Esophagus (tissue), 2 donors: ENCODE measurements at regions not wholly inside any gene's neighbourhood (a gene's known extent, or its start where the extent isn't known, plus 50 kb on each side); places are given as distances from the start of the nearest gene placed in this dataset.
"Not testable (repeated sequence)": the region's sequence is repeated elsewhere in the genome, so short reads cannot be mapped to it uniquely, and the experiment has no call there.

Experiments used
- H3K27ac ChIP-seq, 2 donors: one replicate each; pipeline ENCODE4 v1.5.1; 2013; ENCODE audit warnings: low read depth in 2 of 2, mild to moderate bottlenecking in 2 of 2, inconsistent platforms in 1 of 2, low read length in 1 of 2, moderate library complexity in 1 of 2
- H3K27me3 ChIP-seq, 2 donors: one replicate each; pipeline ENCODE4 v1.6.1; 2013; ENCODE audit warnings: low read length in 2 of 2, control low read depth in 1 of 2, mild to moderate bottlenecking in 1 of 2; ENCODE audit not compliant: insufficient read depth in 2 of 2, control insufficient read depth in 1 of 2
- H3K36me3 ChIP-seq, 2 donors: one replicate each; pipeline ENCODE4 v1.6.1; 2013; ENCODE audit warnings: low read length in 1 of 2; ENCODE audit not compliant: control insufficient read depth in 2 of 2, insufficient read depth in 2 of 2
- H3K4me1 ChIP-seq, 2 donors: one replicate each; pipeline ENCODE4 v1.6.1; 2013; ENCODE audit warnings: low read length in 1 of 2; ENCODE audit not compliant: control insufficient read depth in 2 of 2, insufficient read depth in 2 of 2
- H3K4me3 ChIP-seq, 2 donors: one replicate each; pipeline ENCODE4 v1.5.1; 2013; ENCODE audit warnings: low read length in 2 of 2, mild to moderate bottlenecking in 2 of 2, low read depth in 1 of 2, moderate library complexity in 1 of 2
- H3K9me3 ChIP-seq, 2 donors: one replicate each; pipeline ENCODE4 v1.6.1; 2013; ENCODE audit warnings: mild to moderate bottlenecking in 2 of 2, low read depth in 1 of 2, low read length in 1 of 2, moderate library complexity in 1 of 2; ENCODE audit not compliant: control insufficient read depth in 2 of 2, insufficient read depth in 1 of 2
- WGBS, 2 donors: extraction: QIAGEN DNeasy Blood & Tissue Kit; methylation state at CpG; one replicate each; pipeline ENCODE4 v1.1.7; 2013; 5-methylcytosine and 5-hydroxymethylcytosine counted together
- donor health status: healthy with polysubstance abuse.
- donor health status: Bipolar disorder and iron deficiency.

DNA sequence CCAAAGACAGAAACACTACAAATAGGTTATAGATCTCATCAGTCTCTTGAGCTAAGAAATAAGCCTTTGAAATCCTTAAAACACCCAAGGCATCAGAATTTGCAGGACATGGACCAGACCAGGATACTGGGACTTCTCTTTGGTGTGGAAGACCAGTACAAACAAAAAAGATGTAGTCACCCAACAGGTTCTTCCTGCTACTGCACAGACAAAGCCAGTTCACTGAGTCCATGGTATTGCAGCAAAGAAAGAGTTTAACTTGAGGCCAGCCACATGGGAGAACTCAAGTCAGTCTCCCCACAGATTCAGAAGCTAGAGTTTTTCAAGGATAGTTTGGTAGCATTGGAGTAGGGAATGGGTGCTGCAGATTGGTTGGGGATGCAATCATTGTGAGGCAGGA, 169.6 kb upstream of the NDUFV2 start:
- Histone ChIP-seq H3K36me3 (no peaks in the 10 kb centered on the region), H3K27me3 (no peaks in the 10 kb centered on the region), H3K27ac (no peak overlapping the region), H3K9me3 (peaks cover 0 to 8% of the 10 kb centered on the region in 2 donors), H3K4me3 (no peak overlapping the region), H3K4me1 (no peaks in the 10 kb centered on the region)

- H3K36me3 ChIP-seq = no peaks in the 10 kb centered on the region
- H3K4me1 ChIP-seq = no peaks in the 10 kb centered on the region
- WGBS, 2 donors = 24 to 44% methylated on average over 1 of the region's 1 CpG
- no peak overlapping the region for H3K4me3 ChIP-seq
- H3K27me3 ChIP-seq = no peaks in the 10 kb centered on the region
- H3K9me3 ChIP-seq = peaks cover 0 to 6% of the 10 kb centered on the region in 2 donors
- no peak overlapping the region for H3K27ac ChIP-seq
These were observed 168.7 kb upstream of the NDUFV2 start for GRCh38 chr18:8933714-8934284.

DNA sequence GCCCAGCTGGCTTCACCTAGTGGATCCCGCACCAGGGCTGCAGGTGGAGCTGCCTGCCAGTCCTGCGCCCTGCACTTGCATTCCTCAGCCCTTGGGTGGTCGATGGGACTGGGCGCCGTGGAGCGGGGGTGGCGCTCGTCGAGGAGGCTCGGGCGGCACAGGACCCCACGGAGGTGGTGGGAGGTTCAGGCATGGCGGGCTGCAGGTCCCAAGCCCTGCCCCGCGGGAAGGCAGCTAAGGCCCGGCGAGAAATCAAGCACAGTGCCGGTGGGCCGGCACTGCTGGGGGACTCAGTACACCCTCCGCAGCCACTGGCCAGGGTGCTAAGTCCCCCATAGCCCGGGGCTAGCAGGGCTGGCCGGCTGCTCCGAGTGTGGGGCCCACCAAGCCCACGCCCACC, 167.2 kb upstream of the NDUFV2 start:
- not testable (repeated sequence) for H3K27ac ChIP-seq, H3K4me1 ChIP-seq, H3K27me3 ChIP-seq, H3K4me3 ChIP-seq, H3K36me3 ChIP-seq, H3K9me3 ChIP-seq
- 92 to 96% methylated on average over 17 to 24 of the region's 24 CpGs for WGBS, 2 donors

GRCh38 chr18:8936619-8937018, 165.9 kb upstream of the NDUFV2 start:
- Histone ChIP-seq H3K9me3 (no peaks in the 10 kb centered on the region), H3K4me1 (no peaks in the 10 kb centered on the region)
- 87 to 88% methylated on average over 3 of the region's 3 CpGs for WGBS, 2 donors

DNA sequence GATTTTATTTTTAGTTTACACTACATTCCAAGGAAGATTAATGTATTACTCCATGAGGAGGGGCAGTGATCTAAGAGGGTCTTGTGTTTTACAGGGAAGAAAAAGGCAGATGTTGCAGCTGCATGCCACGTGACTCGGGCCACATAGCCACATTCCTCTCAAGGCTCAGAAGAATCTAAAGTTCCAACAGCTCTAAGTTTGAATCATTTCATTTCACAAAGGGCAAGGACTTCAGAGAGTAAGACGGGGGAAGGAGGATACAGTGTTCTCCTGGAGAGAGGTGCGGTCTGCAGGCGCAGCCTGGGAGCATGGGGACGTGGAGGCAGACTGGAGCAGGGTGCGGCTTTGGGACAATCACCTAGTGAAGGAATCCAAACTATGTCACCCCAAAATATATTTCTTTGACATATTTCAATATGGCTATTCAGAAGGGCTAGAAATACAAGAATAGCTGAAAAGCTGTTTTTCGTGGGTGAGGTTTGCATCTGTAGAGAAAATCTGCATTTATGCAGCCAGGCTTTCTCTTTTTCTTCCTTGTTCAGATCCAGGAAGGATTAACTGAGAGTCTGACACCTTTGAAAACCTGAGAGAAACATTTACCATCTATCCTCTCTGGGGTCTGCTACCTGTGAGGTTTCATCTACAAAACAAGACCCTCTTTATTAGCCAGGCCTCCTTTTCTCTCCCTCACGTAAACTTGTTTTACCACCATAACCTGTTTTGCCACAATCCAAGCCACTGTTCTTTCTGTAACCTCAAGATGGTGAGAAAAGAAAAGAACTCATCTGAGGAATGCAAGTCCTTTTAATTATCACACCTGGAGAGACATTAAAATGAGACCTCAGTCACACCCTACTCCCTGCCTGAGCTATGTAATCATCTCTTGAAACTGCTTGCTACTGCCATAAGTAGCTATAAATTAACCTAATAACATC, 165.1 kb upstream of the NDUFV2 start:
- whole genome bisulfite sequencing, 2 donors = 76% methylated on average over 9 of the region's 9 CpGs
- no peaks in the 10 kb centered on the region for H3K36me3 ChIP-seq
- no peak overlapping the region for H3K27ac ChIP-seq
- no peak overlapping the region for H3K4me3 ChIP-seq
- no peaks in the 10 kb centered on the region for H3K27me3 ChIP-seq
- no peaks in the 10 kb centered on the region for H3K9me3 ChIP-seq
- H3K4me1 ChIP-seq = no peaks in the 10 kb centered on the region

More at GRCh38 chr18:8936619-8937018, 165.9 kb upstream of the NDUFV2 start:
- Histone ChIP-seq H3K4me3 (no peak overlapping the region), H3K27me3 (no peaks in the 10 kb centered on the region), H3K36me3 (no peaks in the 10 kb centered on the region), H3K27ac (no peak overlapping the region)

DNA sequence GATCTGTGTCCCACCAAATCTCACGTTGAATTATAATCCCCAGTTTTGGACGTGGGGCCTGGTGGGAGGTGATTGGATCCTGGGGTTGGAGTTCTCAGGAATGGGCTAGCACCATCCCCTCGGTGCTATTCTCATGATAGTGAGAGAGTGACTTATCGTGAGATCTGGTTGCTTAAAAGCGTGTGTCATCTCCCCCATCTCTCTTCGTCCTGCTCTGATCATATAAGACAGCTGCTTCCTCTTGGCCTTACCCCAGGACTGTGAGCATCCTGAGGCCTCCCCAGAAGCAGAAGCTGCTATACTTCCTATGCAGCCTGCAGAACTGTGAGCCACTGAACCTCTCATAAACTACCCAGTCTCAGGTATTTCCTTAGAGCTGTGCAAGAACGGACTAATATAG, 163.7 kb upstream of the NDUFV2 start:
- Histone ChIP-seq H3K4me1 (no peaks in the 10 kb centered on the region), H3K4me3 (no peak overlapping the region), H3K27me3 (no peaks in the 10 kb centered on the region), H3K27ac (no peak overlapping the region), H3K36me3 (no peaks in the 10 kb centered on the region), H3K9me3 (no peaks in the 10 kb centered on the region)
- 75 to 77% methylated on average over 7 of the region's 7 CpGs for WGBS, 2 donors

- H3K27ac ChIP-seq = no peak overlapping the region
- H3K27me3 ChIP-seq = no peaks in the 10 kb centered on the region
- no peaks in the 10 kb centered on the region for H3K9me3 ChIP-seq
- H3K4me3 ChIP-seq = no peak overlapping the region
- H3K36me3 ChIP-seq = no peaks in the 10 kb centered on the region
- H3K4me1 ChIP-seq = no peaks in the 10 kb centered on the region
- WGBS, 2 donors = 68 to 72% methylated on average over 6 of the region's 6 CpGs
These were observed 160.2 kb upstream of the NDUFV2 start for GRCh38 chr18:8942021-8942908.

- WGBS, 2 donors = 91 to 93% methylated on average over 15 of the region's 15 CpGs
- no peak overlapping the region for H3K4me3 ChIP-seq
- no peaks in the 10 kb centered on the region for H3K36me3 ChIP-seq
- H3K9me3 ChIP-seq = no peaks in the 10 kb centered on the region
- no peaks in the 10 kb centered on the region for H3K27me3 ChIP-seq
- no peaks in the 10 kb centered on the region for H3K4me1 ChIP-seq
- no peak overlapping the region for H3K27ac ChIP-seq
These were observed 159.5 kb upstream of the NDUFV2 start for GRCh38 chr18:8942909-8943545.
